ENCODE measurements at regions not wholly inside any gene's neighbourhood (a gene's known extent, or its start where the extent isn't known, plus 50 kb on each side); places are given as distances from the start of the nearest gene placed in this dataset.
"Not testable (repeated sequence)": the region's sequence is repeated elsewhere in the genome, so short reads cannot be mapped to it uniquely, and the experiment has no call there.

- no peak for TF ChIP-seq EZH2 (IDR thresholded peaks at IDR 0.05)
- no peak for TF ChIP-seq FOXP2 (optimal IDR thresholded peaks at IDR 0.05; ENCODE audit: control extremely low read depth, extremely low read length, insufficient read depth)
- no peak overlapping the region for H3K4me3 ChIP-seq
- no peaks in the 10 kb centered on the region for H3K9me3 ChIP-seq (ENCODE audit: low read depth, low read length)
Measured at GRCh38 chr2:208586516-208586915, 179.9 kb downstream of the PTH2R start.

GRCh38 chr2:208594642-208595385, 188.2 kb downstream of the PTH2R start:
- Histone ChIP-seq H3K9ac (ENCODE audit: insufficient read length) (no peak overlapping the region), H3K27ac (no peak overlapping the region), H3K9me3 (ENCODE audit: low read depth, low read length) (no peaks in the 10 kb centered on the region), H3K36me3 (ENCODE audit: insufficient read depth, low read length) (no peaks in the 10 kb centered on the region), H3K4me3 (no peak overlapping the region)
- DNase-seq (ENCODE audit: low read depth, low spot score), result no peak
- TF ChIP-seq POLR2AphosphoS5 (IDR thresholded peaks at IDR 0.05; ENCODE audit: borderline replicate concordance, low read depth, low read length) (no peak), EZH2 (IDR thresholded peaks at IDR 0.05) (no peak), FOXP2 (optimal IDR thresholded peaks at IDR 0.05; ENCODE audit: control extremely low read depth, extremely low read length, insufficient read depth) (no peak)

More at GRCh38 chr2:208586516-208586915, 179.9 kb downstream of the PTH2R start:
- no peak overlapping the region for H3K9ac ChIP-seq (ENCODE audit: insufficient read length)
- DNase-seq (ENCODE audit: low read depth, low spot score), result no peak
- no peaks in the 10 kb centered on the region for H3K36me3 ChIP-seq (ENCODE audit: insufficient read depth, low read length)
- no peak overlapping the region for H3K27ac ChIP-seq

- H3K36me3 ChIP-seq (ENCODE audit: insufficient read depth, low read length), result no peaks in the 10 kb centered on the region
- H3K9me3 ChIP-seq (ENCODE audit: low read depth, low read length), result no peaks in the 10 kb centered on the region
- DNase-seq (ENCODE audit: low read depth, low spot score), result no peak
- no peak overlapping the region for H3K4me3 ChIP-seq
- TF ChIP-seq EZH2 (IDR thresholded peaks at IDR 0.05), result no peak
- no peak overlapping the region for H3K9ac ChIP-seq (ENCODE audit: insufficient read length)
- H3K27ac ChIP-seq, result no peak overlapping the region
Measured at GRCh38 chr2:208595386-208596275, 189.0 kb downstream of the PTH2R start.

- no peak for DNase-seq (ENCODE audit: low read depth, low spot score)
- Histone ChIP-seq H3K36me3 (ENCODE audit: insufficient read depth, low read length) (no peaks in the 10 kb centered on the region), H3K27ac (no peak overlapping the region), H3K9me3 (ENCODE audit: low read depth, low read length) (no peaks in the 10 kb centered on the region), H3K9ac (ENCODE audit: insufficient read length) (no peak overlapping the region), H3K4me3 (no peak overlapping the region)
- TF ChIP-seq POLR2AphosphoS5 (IDR thresholded peaks at IDR 0.05; ENCODE audit: borderline replicate concordance, low read depth, low read length) (no peak), FOXP2 (optimal IDR thresholded peaks at IDR 0.05; ENCODE audit: control extremely low read depth, extremely low read length, insufficient read depth) (no peak)
Measured at GRCh38 chr2:208607694-208608093, 201.1 kb downstream of the PTH2R start.

- no peak overlapping the region for H3K9ac ChIP-seq (ENCODE audit: insufficient read length)
- DNase-seq (ENCODE audit: low read depth, low spot score), result no peak
- no peak overlapping the region for H3K4me3 ChIP-seq
- no peaks in the 10 kb centered on the region for H3K9me3 ChIP-seq (ENCODE audit: low read depth, low read length)
- TF ChIP-seq EZH2 (IDR thresholded peaks at IDR 0.05) (no peak), FOXP2 (optimal IDR thresholded peaks at IDR 0.05; ENCODE audit: control extremely low read depth, extremely low read length, insufficient read depth) (no peak), POLR2AphosphoS5 (IDR thresholded peaks at IDR 0.05; ENCODE audit: borderline replicate concordance, low read depth, low read length) (no peak)
- no peaks in the 10 kb centered on the region for H3K36me3 ChIP-seq (ENCODE audit: insufficient read depth, low read length)
- no peak overlapping the region for H3K27ac ChIP-seq
Measured at GRCh38 chr2:208608122-208608835, 201.7 kb downstream of the PTH2R start.

GRCh38 chr2:208609166-208609804, 202.7 kb downstream of the PTH2R start:
- no peak for TF ChIP-seq POLR2AphosphoS5 (IDR thresholded peaks at IDR 0.05; ENCODE audit: borderline replicate concordance, low read depth, low read length)
- TF ChIP-seq FOXP2 (optimal IDR thresholded peaks at IDR 0.05; ENCODE audit: control extremely low read depth, extremely low read length, insufficient read depth), result no peak
- no peak for TF ChIP-seq EZH2 (IDR thresholded peaks at IDR 0.05)
- Histone ChIP-seq H3K9me3 (ENCODE audit: low read depth, low read length) (no peaks in the 10 kb centered on the region), H3K27ac (no peak overlapping the region), H3K4me3 (no peak overlapping the region), H3K36me3 (ENCODE audit: insufficient read depth, low read length) (no peaks in the 10 kb centered on the region), H3K9ac (ENCODE audit: insufficient read length) (no peak overlapping the region)
- DNase-seq (ENCODE audit: low read depth, low spot score), result no peak

- H3K27ac ChIP-seq; H3K9ac ChIP-seq (ENCODE audit: insufficient read length); H3K9me3 ChIP-seq (ENCODE audit: low read depth, low read length); H3K4me3 ChIP-seq; DNase-seq (ENCODE audit: low read depth, low spot score); H3K36me3 ChIP-seq (ENCODE audit: insufficient read depth, low read length): not testable (repeated sequence)
Measured at GRCh38 chr2:208615675-208616074, 209.1 kb downstream of the PTH2R start.

GRCh38 chr2:208618220-208618619, 211.6 kb downstream of the PTH2R start:
- Histone ChIP-seq H3K36me3 (ENCODE audit: insufficient read depth, low read length) (no peaks in the 10 kb centered on the region), H3K4me3 (no peak overlapping the region), H3K9ac (ENCODE audit: insufficient read length) (no peak overlapping the region), H3K9me3 (ENCODE audit: low read depth, low read length) (no peaks in the 10 kb centered on the region), H3K27ac (no peak overlapping the region)
- DNase-seq (ENCODE audit: low read depth, low spot score), result no peak
- TF ChIP-seq EZH2 (IDR thresholded peaks at IDR 0.05) (no peak), FOXP2 (optimal IDR thresholded peaks at IDR 0.05; ENCODE audit: control extremely low read depth, extremely low read length, insufficient read depth) (no peak), POLR2AphosphoS5 (IDR thresholded peaks at IDR 0.05; ENCODE audit: borderline replicate concordance, low read depth, low read length) (no peak)
